GM23248 (cell line): ENCODE measurements at regions not wholly inside any gene's neighbourhood (a gene's known extent, or its start where the extent isn't known, plus 50 kb on each side); places are given as distances from the start of the nearest gene placed in this dataset.

Experiments used
- EZH2 ChIP-seq: fragments of 200-600 bp; sonication (generic); IDR thresholded peaks from 2 replicates; pipeline ENCODE4 v1.6.1; 2018; ENCODE audit warnings: antibody characterized with exemption, mild to moderate bottlenecking; ENCODE audit not compliant: insufficient read depth, poor library complexity, severe bottlenecking
- EZH2phosphoT487 ChIP-seq: fragments of 200-600 bp; sonication (generic); IDR thresholded peaks from 2 replicates; pipeline ENCODE4 v1.6.1; 2018; ENCODE audit warnings: antibody characterized with exemption, moderate library complexity, mild to moderate bottlenecking, low read depth; ENCODE audit not compliant: insufficient read depth

GRCh38 chr3:102229062-102229655, 205.7 kb upstream of the ZPLD1 start:
- TF ChIP-seq EZH2phosphoT487 = no peak
- TF ChIP-seq EZH2 = no peak
